LNCAP (cell line): ENCODE measurements at regions not wholly inside any gene's neighbourhood (a gene's known extent, or its start where the extent isn't known, plus 50 kb on each side); places are given as distances from the start of the nearest gene placed in this dataset.

Experiments used
- CTCF ChIP-seq: fragments of 450-650 bp; IDR thresholded peaks from 2 replicates; pipeline ENCODE4 v1.5.1; 2017; ENCODE audit warnings: mild to moderate bottlenecking

- no peak for TF ChIP-seq CTCF
Measured at GRCh38 chr6:62889240-62889639, 322.0 kb upstream of the FKBP1C start.

GRCh38 chr6:62891065-62891647, 320.1 kb upstream of the FKBP1C start:
- peak; percentile 43; the same call in 1 of the 2 replicates for TF ChIP-seq CTCF

GRCh38 chr6:62894114-62894513, 317.2 kb upstream of the FKBP1C start:
- no peak for TF ChIP-seq CTCF

GRCh38 chr6:62903266-62903665, 308.0 kb upstream of the FKBP1C start:
- no peak for TF ChIP-seq CTCF

GRCh38 chr6:62904687-62905086, 306.6 kb upstream of the FKBP1C start:
- TF ChIP-seq CTCF: no peak

- TF ChIP-seq CTCF: no peak
Measured at GRCh38 chr6:62914530-62914929, 296.7 kb upstream of the FKBP1C start.

- no peak for TF ChIP-seq CTCF
Measured at GRCh38 chr6:62923728-62924127, 287.5 kb upstream of the FKBP1C start.

GRCh38 chr6:62940848-62941247, 270.4 kb upstream of the FKBP1C start:
- TF ChIP-seq CTCF: no peak
